HG03432 (cell line): ENCODE measurements at regions not wholly inside any gene's neighbourhood (a gene's known extent, or its start where the extent isn't known, plus 50 kb on each side); places are given as distances from the start of the nearest gene placed in this dataset.

ENCODE experiments used
- ATAC-seq: cut with Tn5 transposase; IDR thresholded peaks from one replicate; pipeline ENCODE4 v1.9.1; 2021; ENCODE audit warnings: mild to moderate bottlenecking, moderate library complexity; ENCODE audit not compliant: unreplicated experiment

- no peak for ATAC-seq
These were observed 414.5 kb downstream of the PCNX1 start for GRCh38 chr14:71321574-71322315.

- ATAC-seq = no peak
These were observed 415.5 kb downstream of the PCNX1 start for GRCh38 chr14:71322655-71323250.

GRCh38 chr14:71324767-71325272, 417.6 kb downstream of the PCNX1 start:
- ATAC-seq = no peak

- no peak for ATAC-seq
These were observed 420.4 kb downstream of the PCNX1 start for GRCh38 chr14:71327691-71328090.

GRCh38 chr14:71328183-71328582, 420.9 kb downstream of the PCNX1 start:
- no peak for ATAC-seq

- no peak for ATAC-seq
These were observed 421.7 kb downstream of the PCNX1 start for GRCh38 chr14:71328954-71329353.

- no peak for ATAC-seq
These were observed 424.1 kb downstream of the PCNX1 start for GRCh38 chr14:71331403-71331802.

GRCh38 chr14:71332476-71332875, 425.2 kb downstream of the PCNX1 start:
- ATAC-seq = no peak

GRCh38 chr14:71333705-71334104, 426.4 kb downstream of the PCNX1 start:
- ATAC-seq = no peak

- no peak for ATAC-seq
These were observed 429.4 kb downstream of the PCNX1 start for GRCh38 chr14:71336489-71337192.

GRCh38 chr14:71338153-71338552, 430.9 kb downstream of the PCNX1 start:
- ATAC-seq = no peak

- ATAC-seq = no peak
These were observed 432.6 kb downstream of the PCNX1 start for GRCh38 chr14:71339650-71340415.

GRCh38 chr14:71341156-71341555, 433.9 kb downstream of the PCNX1 start:
- no peak for ATAC-seq

- ATAC-seq = no peak
These were observed 436.5 kb downstream of the PCNX1 start for GRCh38 chr14:71343724-71344123.

- ATAC-seq = no peak
These were observed 437.2 kb downstream of the PCNX1 start for GRCh38 chr14:71344506-71344905.

- ATAC-seq = peak; percentile 52
These were observed 439.4 kb downstream of the PCNX1 start for GRCh38 chr14:71346685-71347084.

- no peak for ATAC-seq
These were observed 441.1 kb downstream of the PCNX1 start for GRCh38 chr14:71348394-71348793.

GRCh38 chr14:71348817-71349216, 441.6 kb downstream of the PCNX1 start:
- ATAC-seq = no peak

- no peak for ATAC-seq
These were observed 446.9 kb downstream of the PCNX1 start for GRCh38 chr14:71354142-71354541.

GRCh38 chr14:71354801-71355200, 447.5 kb downstream of the PCNX1 start:
- no peak for ATAC-seq
